ENCODE measurements at regions not wholly inside any gene's neighbourhood (a gene's known extent, or its start where the extent isn't known, plus 50 kb on each side); places are given as distances from the start of the nearest gene placed in this dataset.
"Not testable (repeated sequence)": the region's sequence is repeated elsewhere in the genome, so short reads cannot be mapped to it uniquely, and the experiment has no call there.

GRCh38 chr18:1480309-1480708, 575.6 kb downstream of the ADCYAP1 start:
- intact Hi-C loops (cut with micrococcal nuclease): no loop called here

DNA sequence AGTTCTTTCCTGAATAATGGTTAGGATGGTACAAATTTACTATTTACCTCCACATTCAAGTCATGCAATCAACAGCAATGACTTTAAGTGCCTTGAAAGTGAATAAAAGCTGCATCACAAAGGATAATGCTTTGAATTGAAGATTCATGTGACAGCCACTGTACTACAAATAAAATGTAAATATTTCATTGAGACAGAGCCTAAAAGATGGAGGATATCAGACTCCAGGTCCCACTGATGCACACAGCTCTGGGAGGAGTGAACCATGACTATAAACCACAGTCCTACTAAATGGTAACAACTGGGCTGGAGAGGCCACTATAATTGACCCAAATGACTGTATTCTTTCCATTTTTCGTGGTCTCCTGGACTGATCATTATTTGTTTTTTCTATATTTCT, 576.9 kb downstream of the ADCYAP1 start:
- intact Hi-C loops (cut with micrococcal nuclease): no loop called here

DNA sequence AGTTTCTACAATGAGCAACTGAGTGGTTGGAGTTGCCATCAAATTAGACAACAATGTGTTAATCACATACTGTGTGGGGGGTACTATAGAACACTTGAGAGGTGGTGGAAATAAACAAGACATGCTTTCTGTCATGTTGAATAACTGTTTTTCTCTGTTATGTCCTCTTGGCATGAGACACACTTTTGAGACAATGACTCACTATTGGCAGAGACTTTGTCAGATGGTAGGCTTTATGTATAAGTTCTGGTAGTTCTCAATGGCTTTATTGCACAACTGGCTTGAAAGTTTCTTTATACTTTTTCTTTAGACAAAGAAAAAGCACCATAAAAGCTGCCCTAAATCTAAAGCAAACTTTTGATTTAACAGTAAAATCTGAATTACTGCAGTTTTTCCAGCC, 578.7 kb downstream of the ADCYAP1 start:
- intact Hi-C loops (cut with micrococcal nuclease): no loop called here

DNA sequence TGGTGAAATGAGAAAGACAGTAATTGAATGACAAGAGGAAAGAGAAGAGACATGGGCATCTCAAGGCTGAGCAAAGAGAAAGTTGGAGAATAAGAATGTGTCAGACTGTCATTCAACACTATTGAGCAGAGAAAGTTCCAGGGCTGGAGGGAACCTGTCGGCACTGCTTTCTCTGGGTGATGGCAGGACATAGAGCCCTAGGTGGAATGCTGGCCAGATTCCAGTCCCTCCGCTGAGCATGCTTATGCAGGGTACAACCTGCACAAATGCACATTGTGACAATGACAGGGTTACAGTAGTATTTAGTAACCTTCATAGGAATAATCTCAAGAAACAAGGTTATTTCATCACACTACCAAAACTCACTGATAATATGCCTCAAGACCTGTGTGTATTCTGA, 582.8 kb downstream of the ADCYAP1 start:
- intact Hi-C loops (cut with micrococcal nuclease): no loop called here

GRCh38 chr18:1488394-1488793, 583.7 kb downstream of the ADCYAP1 start:
- intact Hi-C loops (cut with micrococcal nuclease): no loop called here

GRCh38 chr18:1488957-1489356, 584.3 kb downstream of the ADCYAP1 start:
- intact Hi-C loops (cut with micrococcal nuclease): no loop called here

DNA sequence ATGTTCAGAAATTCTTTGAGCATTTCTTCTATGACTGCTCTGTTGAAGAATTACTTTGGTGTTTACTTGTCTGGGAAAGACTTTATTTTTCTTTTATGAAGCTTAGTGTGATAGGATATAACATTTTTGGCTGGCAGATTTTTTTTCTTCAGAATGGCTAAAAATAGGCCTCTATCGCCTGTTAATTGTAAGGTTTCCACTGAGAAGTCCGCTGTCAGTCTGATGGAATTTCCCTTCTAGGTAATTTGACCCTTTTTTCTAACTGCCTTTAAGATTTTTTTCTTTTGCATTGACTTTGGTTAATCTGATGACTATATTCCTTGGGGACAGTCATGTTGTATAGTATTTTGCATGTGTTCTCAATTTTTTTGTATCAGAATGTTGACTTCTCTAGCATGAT, 590.7 kb downstream of the ADCYAP1 start:
- intact Hi-C loops (cut with micrococcal nuclease): no loop called here

GRCh38 chr18:1496096-1496495, 591.4 kb downstream of the ADCYAP1 start:
- intact Hi-C loops (cut with micrococcal nuclease): no loop called here

DNA sequence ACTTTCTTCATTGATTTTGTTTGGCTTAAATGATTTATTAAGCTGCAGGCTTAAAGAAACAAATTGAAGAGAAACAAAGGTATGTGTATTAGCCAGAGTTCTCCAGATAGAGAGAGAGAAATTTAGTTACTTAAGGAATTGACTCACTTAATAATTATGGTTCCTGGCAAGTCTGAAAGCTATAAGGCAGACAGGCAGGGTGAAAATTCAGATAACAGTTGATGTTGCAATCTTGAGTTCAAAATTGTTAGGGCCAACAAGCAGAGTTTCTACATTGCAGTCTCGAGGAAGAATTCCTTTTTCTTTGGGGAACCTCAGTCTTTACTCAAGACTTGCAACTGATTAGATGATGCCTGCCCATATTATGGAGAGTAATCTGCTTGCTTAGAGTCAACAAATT, 593.5 kb downstream of the ADCYAP1 start:
- intact Hi-C loops (cut with micrococcal nuclease): no loop called here

- intact Hi-C loops (cut with micrococcal nuclease): no loop called here
These were observed 594.6 kb downstream of the ADCYAP1 start for GRCh38 chr18:1499265-1499664.

DNA sequence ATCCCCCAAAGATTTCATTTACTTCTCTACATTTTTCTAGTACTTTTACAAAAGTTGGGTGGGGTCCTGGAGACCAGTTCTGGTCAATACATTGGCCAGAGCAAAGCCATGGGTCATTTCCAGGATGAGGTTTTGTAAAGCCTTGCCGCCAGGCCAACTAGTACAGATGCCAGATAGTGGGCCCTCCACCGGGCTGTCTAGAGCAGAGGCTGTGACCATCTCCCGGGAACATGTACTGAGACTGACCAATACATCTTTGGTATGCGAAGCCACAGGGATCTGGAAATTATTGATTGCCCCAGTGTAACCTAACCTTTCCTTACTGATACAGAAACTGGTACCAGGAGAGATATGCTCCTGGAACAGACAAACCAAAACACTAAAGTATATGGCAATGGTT, 599.2 kb downstream of the ADCYAP1 start:
- intact Hi-C loops (cut with micrococcal nuclease): no loop called here

- intact Hi-C loops (cut with micrococcal nuclease): no loop called here
These were observed 601.2 kb downstream of the ADCYAP1 start for GRCh38 chr18:1505856-1506255.

GRCh38 chr18:1510542-1511179, 606.0 kb downstream of the ADCYAP1 start:
- intact Hi-C loops (cut with micrococcal nuclease): no loop called here

GRCh38 chr18:1511619-1512311, 607.1 kb downstream of the ADCYAP1 start:
- intact Hi-C loops (cut with micrococcal nuclease): no loop called here

- intact Hi-C loops (cut with micrococcal nuclease): no loop called here
These were observed 608.8 kb downstream of the ADCYAP1 start for GRCh38 chr18:1513519-1513918.

DNA sequence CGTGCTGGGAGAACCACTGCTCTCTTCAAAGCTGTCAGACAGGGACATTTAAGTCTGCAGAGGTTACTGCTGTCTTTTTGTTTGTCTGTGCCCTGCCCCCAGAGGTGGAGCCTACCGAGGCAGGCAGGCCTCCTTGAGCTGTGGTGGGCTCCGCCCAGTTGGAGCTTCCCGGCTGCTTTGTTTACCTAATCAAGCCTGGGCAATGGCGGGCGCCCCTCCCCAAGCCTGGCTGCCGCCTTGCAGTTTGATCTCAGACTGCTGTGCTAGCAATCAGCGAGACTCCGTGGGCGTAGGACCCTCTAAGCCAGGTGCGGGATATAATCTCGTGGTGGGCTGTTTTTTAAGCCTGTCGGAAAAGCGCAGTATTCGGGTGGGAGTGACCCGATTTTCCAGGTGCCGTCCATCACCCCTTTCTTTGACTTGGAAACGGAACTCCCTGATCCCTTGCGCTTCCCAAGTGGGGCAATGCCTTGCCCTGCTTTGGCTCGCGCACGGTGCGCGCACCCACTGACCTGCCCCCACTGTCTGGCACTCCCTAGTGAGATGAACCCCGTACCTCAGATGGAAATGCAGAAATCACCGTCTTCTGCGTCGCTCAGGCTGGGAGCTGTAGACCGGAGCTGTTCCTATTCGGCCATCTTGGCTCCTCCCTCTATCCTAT, 617.0 kb downstream of the ADCYAP1 start:
- intact Hi-C loops (cut with micrococcal nuclease): not testable (repeated sequence)

- intact Hi-C loops (cut with micrococcal nuclease): no loop called here
These were observed 617.6 kb downstream of the ADCYAP1 start for GRCh38 chr18:1522249-1522615.

- intact Hi-C loops (cut with micrococcal nuclease): no loop called here
These were observed 622.3 kb downstream of the ADCYAP1 start for GRCh38 chr18:1526991-1527390.

GRCh38 chr18:1527805-1528204, 623.1 kb downstream of the ADCYAP1 start:
- intact Hi-C loops (cut with micrococcal nuclease): no loop called here

DNA sequence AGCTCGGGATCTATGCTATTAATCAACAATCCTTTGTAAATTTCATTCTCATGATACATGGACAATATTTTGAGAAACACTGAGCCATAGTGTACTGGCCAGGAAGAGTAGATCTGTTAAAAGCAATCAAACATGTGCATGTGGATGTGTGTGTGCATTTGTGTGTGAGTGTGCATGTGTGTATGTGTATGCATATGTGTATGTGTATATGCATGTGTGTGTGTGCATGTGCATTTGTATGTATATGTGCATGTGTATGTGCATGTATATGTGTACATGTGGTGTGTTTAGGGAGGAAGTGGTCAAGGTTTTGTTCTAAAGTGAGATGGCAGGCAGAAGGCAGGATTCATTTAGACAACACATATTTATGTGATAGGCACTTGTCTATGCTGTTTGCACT, 623.8 kb downstream of the ADCYAP1 start:
- intact Hi-C loops (cut with micrococcal nuclease): no loop called here

DNA sequence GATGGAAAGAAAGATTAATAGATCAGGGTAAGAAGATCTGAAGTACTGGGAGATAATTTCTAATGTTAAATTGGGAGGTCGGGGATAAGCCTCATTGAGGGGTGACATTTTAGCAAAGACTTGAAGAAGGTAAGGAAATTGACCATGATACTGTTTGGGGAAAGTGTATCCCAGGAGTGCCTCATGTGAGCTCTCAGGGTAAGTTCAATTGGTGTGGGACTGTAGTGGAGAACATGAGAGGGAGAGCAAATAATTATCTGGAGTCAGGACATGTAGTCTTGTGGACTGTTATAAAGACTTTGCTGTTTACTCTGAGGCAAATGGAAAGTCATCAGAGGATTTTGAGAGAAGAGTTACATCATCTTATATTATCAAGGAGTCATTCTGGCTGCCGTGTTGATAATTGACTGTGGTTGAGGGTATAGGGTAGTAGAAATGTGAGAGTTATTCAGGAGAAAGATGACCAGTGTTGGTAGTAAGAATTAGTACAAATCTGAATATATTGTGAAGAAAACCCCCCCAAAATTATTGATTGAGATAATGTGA, 624.4 kb downstream of the ADCYAP1 start:
- intact Hi-C loops (cut with micrococcal nuclease): no loop called here

GRCh38 chr18:1530650-1531049, 626.0 kb downstream of the ADCYAP1 start:
- intact Hi-C loops (cut with micrococcal nuclease): no loop called here

DNA sequence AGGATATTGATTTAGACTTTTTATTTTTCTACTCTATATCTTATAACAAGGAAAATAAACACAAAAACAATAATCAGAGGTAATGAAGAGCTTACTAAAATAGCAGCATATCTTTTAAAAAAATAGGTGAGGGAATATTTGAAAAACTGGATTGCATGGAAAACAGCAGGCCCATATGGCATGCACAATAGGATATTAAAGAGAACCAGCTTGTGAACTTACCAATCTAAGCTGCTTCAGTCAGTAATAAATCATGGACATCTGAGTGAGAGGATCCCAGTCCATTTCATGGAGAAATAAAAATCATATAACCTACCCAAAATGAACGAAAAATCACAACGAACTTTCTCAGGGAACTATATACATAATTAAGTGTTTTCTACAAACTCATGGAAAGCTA, 634.6 kb downstream of the ADCYAP1 start:
- intact Hi-C loops (cut with micrococcal nuclease): no loop called here

Data from T-helper 1 cell treated with Interleukin-12 subunit alpha and Interleukin-12 subunit beta and Interleukin-4 antibody, amounts not matched to agents 30 ng/mL and 1 ng/mL, for 36 hours (primary cell).